Stimulated activated naive CD8-positive, alpha-beta T cell treated with anti-CD3 and anti-CD28 coated beads, Interleukin-15, Interleukin-2, amounts not matched to agents 100 U/mL and 50 U/mL, for 24 hours (primary cell): ENCODE measurements at regions not wholly inside any gene's neighbourhood (a gene's known extent, or its start where the extent isn't known, plus 50 kb on each side); places are given as distances from the start of the nearest gene placed in this dataset.
"Not testable (repeated sequence)": the region's sequence is repeated elsewhere in the genome, so short reads cannot be mapped to it uniquely, and the experiment has no call there.

Experiments used
- ATAC-seq: fragments of 150-1000 bp; cut with Tn5 transposase; one replicate; pipeline ENCODE4 v1.10.0; 2021
- DNase-seq: peaks from one replicate; pipeline ENCODE4 v3.0.0; 2021

DNA sequence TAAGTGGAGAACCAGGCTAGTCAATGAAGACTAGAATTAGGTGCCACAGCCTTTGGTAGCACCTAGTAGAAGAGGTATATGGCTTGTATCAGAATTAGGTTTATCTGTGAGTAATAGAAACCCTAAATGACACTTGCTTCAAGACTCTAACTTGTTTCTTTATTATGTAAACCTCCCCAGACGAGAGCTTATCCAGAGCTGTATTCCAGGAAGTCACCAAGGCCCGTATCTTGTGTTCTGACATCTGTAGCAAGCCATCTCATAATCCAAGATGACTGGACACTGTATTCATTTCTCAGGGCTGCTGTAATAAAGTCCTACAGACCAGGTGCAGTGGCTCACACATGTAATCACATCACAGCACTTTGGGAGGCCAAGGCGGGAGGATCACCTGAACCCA lies 56.7 kb upstream of the PPP1R12A start:
- no peak for ATAC-seq
- no peak for DNase-seq

DNA sequence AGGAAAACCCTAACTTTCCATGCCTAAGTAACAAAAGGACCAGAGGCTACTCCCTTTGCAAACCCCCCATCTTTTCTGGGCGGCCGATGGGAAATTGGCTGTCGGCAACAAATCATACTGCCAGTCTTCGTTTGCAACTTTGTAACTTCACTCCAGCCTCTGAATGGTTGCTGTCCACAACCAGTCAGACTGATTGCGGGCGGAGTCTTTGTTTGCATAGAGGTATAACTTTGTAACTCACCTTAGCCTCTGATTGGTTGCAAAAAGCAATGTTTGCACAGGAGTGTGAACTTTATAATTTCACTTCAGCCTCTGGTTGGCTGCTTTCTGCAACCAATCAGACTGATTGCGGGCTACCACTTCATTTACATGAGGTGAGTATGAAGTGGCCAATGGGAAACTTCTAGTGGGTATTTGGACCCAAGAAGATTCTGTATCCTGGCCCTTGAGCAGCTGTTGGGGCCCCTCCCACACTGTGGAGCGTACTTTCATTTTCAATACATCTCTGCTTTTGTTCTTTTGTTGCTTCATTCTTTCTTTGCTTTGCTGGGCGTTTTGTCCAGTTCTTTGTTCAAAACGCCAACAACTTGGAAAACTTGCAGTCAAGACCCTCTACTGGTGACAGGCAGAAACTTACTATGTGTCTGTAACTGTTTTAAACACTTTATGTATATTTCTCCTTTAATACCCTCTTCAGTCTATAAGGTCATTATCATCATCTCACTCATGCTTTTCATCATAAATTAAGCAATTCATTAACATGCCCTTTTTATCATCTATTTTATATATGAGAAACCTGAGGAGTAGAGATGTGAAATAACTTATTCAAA lies 55.8 kb upstream of the PPP1R12A start:
- DNase-seq, ATAC-seq: not testable (repeated sequence)

DNA sequence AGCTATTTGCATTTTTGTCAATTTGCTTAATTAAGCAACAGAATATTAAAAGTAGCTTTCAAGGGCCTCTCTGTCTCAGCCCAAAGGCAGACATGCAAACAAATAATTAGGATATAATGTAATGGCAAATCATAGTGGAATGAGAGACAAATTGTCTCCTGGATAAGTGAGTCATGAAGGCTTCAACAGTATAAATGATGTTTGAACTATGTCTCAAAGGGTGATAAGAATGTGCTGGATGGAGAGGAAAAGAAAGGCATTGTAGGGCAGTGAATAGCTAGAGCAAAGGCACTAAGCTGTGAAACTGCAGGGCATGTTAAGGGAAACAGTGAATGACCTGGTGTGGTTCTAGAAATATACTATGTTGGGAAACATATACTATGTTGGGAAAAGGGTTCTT lies 53.5 kb upstream of the PPP1R12A start:
- DNase-seq, result no peak

DNA sequence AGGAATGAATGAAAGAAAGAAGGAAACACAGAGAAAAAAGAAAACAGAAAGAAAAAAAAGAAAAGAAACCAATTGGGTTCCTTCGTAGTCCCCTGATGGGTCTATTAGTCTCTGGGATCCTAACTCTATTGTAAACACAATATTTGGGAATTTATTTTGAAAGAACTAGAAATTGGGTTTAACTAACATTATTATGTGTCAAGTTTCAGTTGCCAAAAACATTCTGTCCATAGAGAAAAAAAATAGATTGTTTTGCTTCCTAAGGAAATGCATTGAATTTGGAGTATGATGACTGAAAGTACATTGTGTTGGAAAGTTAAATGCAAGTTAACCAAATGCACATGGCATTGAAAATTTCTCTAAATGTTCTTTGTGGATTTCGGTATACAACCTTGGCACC lies 52.8 kb upstream of the PPP1R12A start:
- no peak for ATAC-seq
- no peak for DNase-seq

More for the DNA sequence above, 53.5 kb upstream of the PPP1R12A start:
- no peak for ATAC-seq
